IMR-90 (cell line): ENCODE measurements at regions not wholly inside any gene's neighbourhood (a gene's known extent, or its start where the extent isn't known, plus 50 kb on each side); places are given as distances from the start of the nearest gene placed in this dataset.

ENCODE experiments used
- ATAC-seq: fragments of 200-7000 bp; cut with Tn5 transposase; 2 replicates; pipeline ENCODE4 v1.9.1; 2020; ENCODE audit warnings: low read depth, mild to moderate bottlenecking, moderate library complexity
- BruUV-seq: library from RNA; stranded (reverse); fragments of 400-500 nt; replicated peaks from 2 replicates; lab custom pipeline; 2021; lab: Mats Ljungman, UMichigan
- CTCF ChIA-PET: fragments of 300-600 bp; formaldehyde crosslinking; extraction: SDS; loops from one replicate; lab custom pipeline; 2021; ENCODE audit warnings: antibody characterized with exemption; lab: Yijun Ruan, JAX
- POLR2A ChIA-PET: fragments of 300-600 bp; sonication (Branson Sonifier 250); formaldehyde crosslinking; loops from one replicate; lab custom pipeline; 2022; ENCODE audit warnings: antibody characterized with exemption; ENCODE audit not compliant: unreplicated experiment; lab: Charles Lee
- DNase-seq: peaks from one replicate; pipeline ENCODE4 v3.0.0; 2013
- H2AFZ ChIP-seq: replicated peaks from 2 replicates; pipeline ENCODE3; 2013; ENCODE audit warnings: low read length, mild to moderate bottlenecking; ENCODE audit not compliant: poor library complexity
- H2AK5ac ChIP-seq: 2 replicates; pipeline ENCODE4 v1.6.1; 2013; ENCODE audit warnings: low read depth, low read length, inconsistent platforms
- H2AK9ac ChIP-seq: replicated peaks from 2 replicates; pipeline ENCODE3; 2013; ENCODE audit warnings: mild to moderate bottlenecking, low read depth, low read length, moderate library complexity; ENCODE audit not compliant: poor library complexity
- H2BK120ac ChIP-seq: 2 replicates; pipeline ENCODE4 v1.6.1; 2013; ENCODE audit warnings: low read depth, low read length, inconsistent platforms
- H2BK15ac ChIP-seq: 3 replicates; pipeline ENCODE4 v1.6.1; 2013; ENCODE audit warnings: low read depth, low read length, inconsistent platforms
- H2BK20ac ChIP-seq: 2 replicates; pipeline ENCODE4 v1.6.1; 2013; ENCODE audit warnings: low read depth, mild to moderate bottlenecking, inconsistent platforms, low read length, moderate library complexity
- H2BK5ac ChIP-seq: 2 replicates; pipeline ENCODE4 v1.6.1; 2013; ENCODE audit warnings: mild to moderate bottlenecking, low read depth, low read length, inconsistent platforms; ENCODE audit not compliant: poor library complexity, severe bottlenecking
- H3K14ac ChIP-seq: replicated peaks from 2 replicates; pipeline ENCODE4 v1.6.1; 2013; ENCODE audit warnings: low read depth, low read length, inconsistent platforms
- H3K18ac ChIP-seq: 2 replicates; pipeline ENCODE4 v1.6.1; 2013; ENCODE audit warnings: low read depth, low read length, control low read depth
- H3K23ac ChIP-seq: 2 replicates; pipeline ENCODE4 v1.6.1; 2013; ENCODE audit warnings: low read depth, low read length, inconsistent platforms
- H3K27ac ChIP-seq: 2 replicates; pipeline ENCODE4 v1.5.1; 2013; ENCODE audit warnings: mild to moderate bottlenecking, control low read depth, low read length; ENCODE audit not compliant: insufficient read depth
- H3K27me3 ChIP-seq: 2 replicates; pipeline ENCODE4 v1.6.1; 2013; ENCODE audit warnings: low read length; ENCODE audit not compliant: control insufficient read depth, insufficient read depth
- H3K36me3 ChIP-seq: 2 replicates; pipeline ENCODE4 v1.6.1; 2013; ENCODE audit warnings: low read length, mixed read lengths; ENCODE audit not compliant: control insufficient read depth, insufficient read depth
- H3K4ac ChIP-seq: 2 replicates; pipeline ENCODE4 v1.6.1; 2013; ENCODE audit warnings: low read depth, low read length, inconsistent platforms
- H3K4me1 ChIP-seq: 2 replicates; pipeline ENCODE4 v1.6.1; 2013; ENCODE audit warnings: low read length, mixed read lengths; ENCODE audit not compliant: control insufficient read depth, insufficient read depth
- H3K4me2 ChIP-seq: 2 replicates; pipeline ENCODE4 v1.6.1; 2013; ENCODE audit warnings: low read depth, mild to moderate bottlenecking, control low read depth, low read length, moderate library complexity
- H3K4me3 ChIP-seq: 2 replicates; pipeline ENCODE4 v1.5.1; 2013; ENCODE audit warnings: low read depth, mild to moderate bottlenecking, control low read depth, low read length, moderate library complexity; ENCODE audit not compliant: insufficient read depth
- H3K56ac ChIP-seq: 2 replicates; pipeline ENCODE4 v1.6.1; 2013; ENCODE audit warnings: low read length, inconsistent platforms; ENCODE audit not compliant: insufficient read depth; ENCODE audit errors: extremely low read depth
- H3K79me1 ChIP-seq, 2 experiments: 2 replicates each; pipeline ENCODE4 v1.6.1; 2013; ENCODE audit warnings: low read length in 2 of 2, inconsistent platforms in 1 of 2, low read depth in 1 of 2
- H3K9ac ChIP-seq: 2 replicates; pipeline ENCODE4 v1.6.1; 2013; ENCODE audit warnings: low read depth, low read length, control low read depth
- H3K9me1 ChIP-seq: 2 replicates; pipeline ENCODE4 v1.6.1; 2013; ENCODE audit warnings: low read length, inconsistent platforms; ENCODE audit not compliant: insufficient read depth
- H3K9me3 ChIP-seq: 2 replicates; pipeline ENCODE4 v1.6.1; 2013; ENCODE audit warnings: low read length; ENCODE audit not compliant: control insufficient read depth, insufficient read depth
- H4K20me1 ChIP-seq: 2 replicates; pipeline ENCODE4 v1.6.1; 2013; ENCODE audit warnings: low read length, inconsistent platforms; ENCODE audit not compliant: insufficient read depth
- H4K5ac ChIP-seq: 2 replicates; pipeline ENCODE4 v1.6.1; 2013; ENCODE audit warnings: mild to moderate bottlenecking, low read depth, low read length, control low read depth
- H4K8ac ChIP-seq, 2 experiments: 2 replicates each; pipeline ENCODE4 v1.6.1; 2013; ENCODE audit warnings: low read depth in 2 of 2, low read length in 2 of 2, control low read depth in 1 of 2, inconsistent platforms in 1 of 2
- H4K91ac ChIP-seq: 2 replicates; pipeline ENCODE4 v1.6.1; 2013; ENCODE audit warnings: low read depth, low read length, inconsistent platforms; ENCODE audit not compliant: insufficient read depth
- BHLHE40 ChIP-seq: fragments of 150-350 bp; IDR thresholded peaks from 2 replicates; pipeline ENCODE4 v1.6.1; 2016; ENCODE audit warnings: mild to moderate bottlenecking, low read depth, low read length
- CEBPB ChIP-seq: IDR thresholded peaks from 2 replicates; pipeline ENCODE4 v1.6.1; 2012; ENCODE audit warnings: low read depth, low read length, improper control_type of control experiment
- CHD1 ChIP-seq: IDR thresholded peaks from 2 replicates; pipeline ENCODE4 v1.6.1; 2012; ENCODE audit warnings: low read depth, low read length, improper control_type of control experiment
- FOS ChIP-seq: fragments of 150-350 bp; IDR thresholded peaks from 2 replicates; pipeline ENCODE4 v1.6.1; 2016; ENCODE audit warnings: low read depth, low read length
- MAFK ChIP-seq: IDR thresholded peaks from 2 replicates; pipeline ENCODE4 v1.6.1; 2012; ENCODE audit warnings: low read depth, low read length, improper control_type of control experiment
- MAZ ChIP-seq: IDR thresholded peaks from 2 replicates; pipeline ENCODE4 v1.6.1; 2012; ENCODE audit warnings: low read depth, mild to moderate bottlenecking, low read length, improper control_type of control experiment, moderate library complexity, borderline replicate concordance
- MXI1 ChIP-seq: IDR thresholded peaks from 2 replicates; pipeline ENCODE4 v1.6.1; 2012; ENCODE audit warnings: low read depth, mild to moderate bottlenecking, low read length, moderate library complexity, borderline replicate concordance
- NFE2L2 ChIP-seq: fragments of 150-350 bp; IDR thresholded peaks from 2 replicates; pipeline ENCODE4 v1.6.1; 2016; ENCODE audit warnings: low read depth, mild to moderate bottlenecking, low read length
- POLR2A ChIP-seq: IDR thresholded peaks from 2 replicates; pipeline ENCODE4 v1.6.1; 2012; ENCODE audit warnings: mild to moderate bottlenecking, low read depth, low read length
- RAD21 ChIP-seq: IDR thresholded peaks from 2 replicates; pipeline ENCODE4 v1.6.1; 2012; ENCODE audit warnings: low read length, improper control_type of control experiment
- RCOR1 ChIP-seq: IDR thresholded peaks from 2 replicates; pipeline ENCODE4 v1.6.1; 2012; ENCODE audit warnings: mild to moderate bottlenecking, low read length, improper control_type of control experiment; ENCODE audit not compliant: insufficient replicate concordance
- RFX5 ChIP-seq: IDR thresholded peaks from 2 replicates; pipeline ENCODE4 v1.8.0; 2012; ENCODE audit warnings: low read depth, mild to moderate bottlenecking, low read length, moderate library complexity
- SMC3 ChIP-seq: fragments of 150-350 bp; IDR thresholded peaks from 2 replicates; pipeline ENCODE4 v1.6.1; 2016; ENCODE audit warnings: low read depth, mild to moderate bottlenecking, antibody characterized with exemption, low read length, moderate library complexity
- WGBS, 2 experiments: methylation state at CpG; one replicate each; pipeline versions ENCODE4 v1.1.5 to v1.1.7; 2013; ENCODE audit warnings: missing lambda C conversion rate in 2 of 2; ENCODE audit not compliant: insufficient read length in 1 of 2; ENCODE audit errors: extremely low coverage in 2 of 2; 5-methylcytosine and 5-hydroxymethylcytosine counted together
- dilution Hi-C: fragments of 300-500 bp; cut with HindIII; formaldehyde crosslinking; loops from one replicate; pipeline ENCODE4 v1.14.3; 2018; ENCODE audit warnings: low sequenced_read_pairs; ENCODE audit not compliant: unreplicated experiment
- in situ Hi-C: fragments of 300-500 bp; cut with MboI; formaldehyde crosslinking; loops from 3 replicates; pipeline ENCODE4 v1.14.3; 2019; ENCODE audit warnings: low sequenced_read_pairs, inconsistent platforms, mixed read lengths
- intact Hi-C: fragments of 100-400 bp; cut with micrococcal nuclease; formaldehyde crosslinking; loops from 2 replicates; pipeline ENCODE4 v1.10.0; 2022
- TF ChIP-seq, protein P1 (sequence below): fragments of 150-350 bp; IDR thresholded peaks from 2 replicates; pipeline ENCODE4 v1.6.1; 2017; ENCODE audit warnings: mild to moderate bottlenecking, antibody characterized with exemption, low read length, low read depth
- TF ChIP-seq, protein P2 (sequence below): fragments of 150-350 bp; IDR thresholded peaks from 2 replicates; pipeline ENCODE4 v1.6.1; 2016; ENCODE audit warnings: low read depth, mild to moderate bottlenecking, low read length, moderate library complexity, borderline replicate concordance
- TF ChIP-seq, protein P3 (sequence below): conservative IDR thresholded peaks from 2 replicates; pipeline ENCODE4 v1.5.1; 2012; ENCODE audit warnings: mild to moderate bottlenecking, low read depth, low read length, improper control_type of control experiment

DNA sequence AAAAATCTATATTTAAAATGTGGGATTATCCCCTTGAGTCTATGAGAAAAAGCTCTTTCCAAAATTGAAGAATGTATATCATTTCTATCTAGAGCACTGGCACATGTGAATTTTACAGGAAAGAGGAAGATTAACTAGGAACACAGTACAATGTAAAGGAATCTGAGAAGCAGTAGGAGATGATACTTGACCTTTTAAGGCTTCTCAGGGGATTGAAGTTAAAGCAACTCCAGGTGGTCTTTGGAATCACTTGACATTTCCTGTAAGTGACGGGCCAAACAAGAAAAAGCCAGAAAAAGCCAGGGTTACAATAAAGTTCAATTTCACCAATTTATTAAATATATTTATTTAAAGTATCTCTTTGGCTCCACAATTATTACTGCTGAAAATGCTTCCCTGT is 1373.9 kb downstream of the OLFM4 start:
- ATAC-seq = no peak
- no peak overlapping the region for H2BK15ac ChIP-seq
- no peak overlapping the region for H2AFZ ChIP-seq
- no peak for TF ChIP-seq RFX5
- TF ChIP-seq RAD21 = no peak
- TF ChIP-seq, protein P1, sequence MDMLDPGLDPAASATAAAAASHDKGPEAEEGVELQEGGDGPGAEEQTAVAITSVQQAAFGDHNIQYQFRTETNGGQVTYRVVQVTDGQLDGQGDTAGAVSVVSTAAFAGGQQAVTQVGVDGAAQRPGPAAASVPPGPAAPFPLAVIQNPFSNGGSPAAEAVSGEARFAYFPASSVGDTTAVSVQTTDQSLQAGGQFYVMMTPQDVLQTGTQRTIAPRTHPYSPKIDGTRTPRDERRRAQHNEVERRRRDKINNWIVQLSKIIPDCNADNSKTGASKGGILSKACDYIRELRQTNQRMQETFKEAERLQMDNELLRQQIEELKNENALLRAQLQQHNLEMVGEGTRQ = no peak
- TF ChIP-seq SMC3 = no peak
- TF ChIP-seq, protein P2, sequence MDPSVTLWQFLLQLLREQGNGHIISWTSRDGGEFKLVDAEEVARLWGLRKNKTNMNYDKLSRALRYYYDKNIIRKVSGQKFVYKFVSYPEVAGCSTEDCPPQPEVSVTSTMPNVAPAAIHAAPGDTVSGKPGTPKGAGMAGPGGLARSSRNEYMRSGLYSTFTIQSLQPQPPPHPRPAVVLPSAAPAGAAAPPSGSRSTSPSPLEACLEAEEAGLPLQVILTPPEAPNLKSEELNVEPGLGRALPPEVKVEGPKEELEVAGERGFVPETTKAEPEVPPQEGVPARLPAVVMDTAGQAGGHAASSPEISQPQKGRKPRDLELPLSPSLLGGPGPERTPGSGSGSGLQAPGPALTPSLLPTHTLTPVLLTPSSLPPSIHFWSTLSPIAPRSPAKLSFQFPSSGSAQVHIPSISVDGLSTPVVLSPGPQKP = no peak
- TF ChIP-seq CHD1 = no peak
- TF ChIP-seq CEBPB = no peak
- TF ChIP-seq POLR2A = no peak
- TF ChIP-seq BHLHE40 = no peak
- TF ChIP-seq, protein P3, sequence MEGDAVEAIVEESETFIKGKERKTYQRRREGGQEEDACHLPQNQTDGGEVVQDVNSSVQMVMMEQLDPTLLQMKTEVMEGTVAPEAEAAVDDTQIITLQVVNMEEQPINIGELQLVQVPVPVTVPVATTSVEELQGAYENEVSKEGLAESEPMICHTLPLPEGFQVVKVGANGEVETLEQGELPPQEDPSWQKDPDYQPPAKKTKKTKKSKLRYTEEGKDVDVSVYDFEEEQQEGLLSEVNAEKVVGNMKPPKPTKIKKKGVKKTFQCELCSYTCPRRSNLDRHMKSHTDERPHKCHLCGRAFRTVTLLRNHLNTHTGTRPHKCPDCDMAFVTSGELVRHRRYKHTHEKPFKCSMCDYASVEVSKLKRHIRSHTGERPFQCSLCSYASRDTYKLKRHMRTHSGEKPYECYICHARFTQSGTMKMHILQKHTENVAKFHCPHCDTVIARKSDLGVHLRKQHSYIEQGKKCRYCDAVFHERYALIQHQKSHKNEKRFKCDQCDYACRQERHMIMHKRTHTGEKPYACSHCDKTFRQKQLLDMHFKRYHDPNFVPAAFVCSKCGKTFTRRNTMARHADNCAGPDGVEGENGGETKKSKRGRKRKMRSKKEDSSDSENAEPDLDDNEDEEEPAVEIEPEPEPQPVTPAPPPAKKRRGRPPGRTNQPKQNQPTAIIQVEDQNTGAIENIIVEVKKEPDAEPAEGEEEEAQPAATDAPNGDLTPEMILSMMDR = no peak
- TF ChIP-seq MXI1 = no peak
- TF ChIP-seq MAFK = no peak
- no peak for TF ChIP-seq FOS
- TF ChIP-seq NFE2L2 = no peak
- no peak for TF ChIP-seq MAZ
- no peak for TF ChIP-seq RCOR1
- BruUV-seq = no TSS peak
- H3K4me3 ChIP-seq = no peak overlapping the region
- no peak overlapping the region for H3K4ac ChIP-seq
- no peaks in the 10 kb centered on the region for H3K9me1 ChIP-seq
- H2BK20ac ChIP-seq = no peak overlapping the region
- no peaks in the 10 kb centered on the region for H3K4me1 ChIP-seq
- H4K91ac ChIP-seq = no peak overlapping the region
- H3K18ac ChIP-seq = no peak overlapping the region
- no CpG with 5 or more reads among the region's 1 CpG for WGBS, 2 experiments
- no peaks in the 10 kb centered on the region for H3K79me1 ChIP-seq
- intact Hi-C loops = no loop called here
- no peak overlapping the region for H3K27ac ChIP-seq
- no peak overlapping the region for H3K56ac ChIP-seq
- ChIA-PET CTCF (no interaction called here), POLR2A (no interaction called here)
- no peak overlapping the region for H4K8ac ChIP-seq
- H2AK5ac ChIP-seq = no peak overlapping the region
- H2AK9ac ChIP-seq = no peak overlapping the region
- H3K9ac ChIP-seq = no peak overlapping the region
- no peak overlapping the region for H3K14ac ChIP-seq
- no peak overlapping the region for H3K23ac ChIP-seq
- no peaks in the 10 kb centered on the region for H3K36me3 ChIP-seq
- peaks cover 4% of the 10 kb centered on the region for H3K9me3 ChIP-seq
- dilution Hi-C loops = no loop called here
- H2BK5ac ChIP-seq = no peak overlapping the region
- no peak for DNase-seq
- H4K5ac ChIP-seq = no peak overlapping the region
- no peaks in the 10 kb centered on the region for H3K27me3 ChIP-seq
- in situ Hi-C loops = no loop called here
- no peaks in the 10 kb centered on the region for H4K20me1 ChIP-seq
- no peak overlapping the region for H3K4me2 ChIP-seq
- H2BK120ac ChIP-seq = no peak overlapping the region
